Stomach (tissue), 8 donors: ENCODE measurements at regions not wholly inside any gene's neighbourhood (a gene's known extent, or its start where the extent isn't known, plus 50 kb on each side); places are given as distances from the start of the nearest gene placed in this dataset.

Experiments
- DNase-seq, 2 donors: peaks; one replicate each; pipeline versions ENCODE4 v3.0.0 to v3.0.0-alpha.2; 2013 to 2019
- H3K27ac ChIP-seq, 5 donors: fragments of 200-600 bp in 4 of 5; sonication (generic) in 4 of 5; one replicate each; pipeline ENCODE4 v1.5.1; 2013 to 2019; ENCODE audit warnings: mild to moderate bottlenecking in 1 of 5, moderate library complexity in 1 of 5
- H3K27me3 ChIP-seq, 3 donors: fragments of 200-600 bp; sonication (generic); one replicate each; pipeline ENCODE4 v1.5.1; 2017 to 2019; ENCODE audit warnings: mixed run types in 1 of 3
- H3K36me3 ChIP-seq, 4 donors: fragments of 200-600 bp; sonication (generic); 1 replicate in 3 of 4; 2 replicates in 1 of 4; pipeline ENCODE4 v1.5.1; 2016 to 2019
- H3K4me1 ChIP-seq, 4 donors: fragments of 200-600 bp; sonication (generic); one replicate each; pipeline ENCODE4 v1.5.1; 2016 to 2019
- H3K4me3 ChIP-seq, 4 donors: fragments of 200-600 bp; sonication (generic) in 3 of 4; one replicate each; pipeline ENCODE4 v1.5.1; 2016 to 2019; ENCODE audit warnings: mild to moderate bottlenecking in 1 of 4
- H3K9me3 ChIP-seq, 4 donors: fragments of 200-600 bp; sonication (generic); one replicate each; pipeline ENCODE4 v1.5.1; 2016 to 2019
- EP300 ChIP-seq: sonication (generic); formaldehyde crosslinking; IDR thresholded peaks from one replicate; pipeline ENCODE4 v1.6.1; 2017; ENCODE audit warnings: antibody characterized with exemption
- POLR2A ChIP-seq, 4 donors: fragments of 450-650 bp; IDR thresholded peaks; one replicate each; pipeline ENCODE4 v1.6.1; 2016; ENCODE audit warnings: antibody characterized with exemption in 4 of 4, control low read depth in 2 of 4, mild to moderate bottlenecking in 1 of 4, moderate library complexity in 1 of 4
- POLR2AphosphoS5 ChIP-seq, 3 donors: sonication (generic); formaldehyde crosslinking; IDR thresholded peaks; one replicate each; pipeline ENCODE4 v1.6.1; 2016; ENCODE audit warnings: antibody characterized with exemption in 3 of 3
- WGBS, 5 donors: extraction: QIAGEN DNeasy Blood & Tissue Kit in 3 of 5; methylation state at CpG; one replicate each; pipeline versions ENCODE4 v1.1.5 to v1.1.7; 2013 to 2018; 5-methylcytosine and 5-hydroxymethylcytosine counted together
- intact Hi-C: fragments of 100-400 bp; cut with DNase I; formaldehyde crosslinking; loops from one replicate; pipeline ENCODE4 v1.15.1; 2023; ENCODE audit warnings: low total_unique reads
- TF ChIP-seq, protein P1 (sequence below), 7 experiments: fragments of 450-650 bp in 4 of 7; fragments of 200-600 bp in 3 of 7; sonication (generic) in 3 of 7; IDR thresholded peaks; one replicate each; pipeline ENCODE4 v1.5.1; 2016 to 2019; ENCODE audit warnings: antibody characterized with exemption in 7 of 7, control low read depth in 2 of 7, mild to moderate bottlenecking in 1 of 7
- donor health status: healthy with polysubstance abuse.
- donor health status: Bipolar disorder and iron deficiency.
- donor health status: healthy.

DNA sequence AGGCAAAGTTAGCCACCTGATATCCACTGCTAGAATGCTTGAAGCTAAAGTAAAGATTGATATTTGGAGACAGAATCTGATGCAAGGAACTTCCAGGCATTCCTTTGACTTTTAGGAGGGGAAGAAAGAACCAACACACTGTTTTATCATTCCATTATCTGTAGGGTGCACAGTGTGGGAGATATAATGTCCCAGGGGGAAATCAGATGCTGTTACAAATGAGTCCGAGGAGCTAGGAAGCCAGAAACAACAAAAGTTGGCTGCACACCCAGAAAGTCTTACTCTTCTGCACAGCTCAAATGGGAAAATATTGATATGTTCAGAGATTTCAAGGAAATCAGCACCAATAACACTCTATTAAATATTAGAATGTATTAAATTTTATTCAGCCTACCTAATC lies 113.6 kb upstream of the ROBO1 start:
- TF ChIP-seq POLR2A (IDR thresholded peaks at IDR 0.05) (no peak), EP300 (no peak), POLR2AphosphoS5 (IDR thresholded peaks at IDR 0.05) (no peak)
- TF ChIP-seq, protein P1, sequence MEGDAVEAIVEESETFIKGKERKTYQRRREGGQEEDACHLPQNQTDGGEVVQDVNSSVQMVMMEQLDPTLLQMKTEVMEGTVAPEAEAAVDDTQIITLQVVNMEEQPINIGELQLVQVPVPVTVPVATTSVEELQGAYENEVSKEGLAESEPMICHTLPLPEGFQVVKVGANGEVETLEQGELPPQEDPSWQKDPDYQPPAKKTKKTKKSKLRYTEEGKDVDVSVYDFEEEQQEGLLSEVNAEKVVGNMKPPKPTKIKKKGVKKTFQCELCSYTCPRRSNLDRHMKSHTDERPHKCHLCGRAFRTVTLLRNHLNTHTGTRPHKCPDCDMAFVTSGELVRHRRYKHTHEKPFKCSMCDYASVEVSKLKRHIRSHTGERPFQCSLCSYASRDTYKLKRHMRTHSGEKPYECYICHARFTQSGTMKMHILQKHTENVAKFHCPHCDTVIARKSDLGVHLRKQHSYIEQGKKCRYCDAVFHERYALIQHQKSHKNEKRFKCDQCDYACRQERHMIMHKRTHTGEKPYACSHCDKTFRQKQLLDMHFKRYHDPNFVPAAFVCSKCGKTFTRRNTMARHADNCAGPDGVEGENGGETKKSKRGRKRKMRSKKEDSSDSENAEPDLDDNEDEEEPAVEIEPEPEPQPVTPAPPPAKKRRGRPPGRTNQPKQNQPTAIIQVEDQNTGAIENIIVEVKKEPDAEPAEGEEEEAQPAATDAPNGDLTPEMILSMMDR (IDR thresholded peaks at IDR 0.05): no peak
- DNase-seq: no peak
- H3K27me3 ChIP-seq: no peaks in the 10 kb centered on the region
- no peak overlapping the region for H3K27ac ChIP-seq
- H3K36me3 ChIP-seq: no peaks in the 10 kb centered on the region
- intact Hi-C loops: no loop called here
- H3K9me3 ChIP-seq: peaks cover 0 to 12% (median 7%) of the 10 kb centered on the region in 4 donors
- WGBS, 5 donors: 50 to 68% (median 57%) methylated on average over 1 of the region's 1 CpG
- no peak overlapping the region for H3K4me3 ChIP-seq
- H3K4me1 ChIP-seq: no peaks in the 10 kb centered on the region

DNA sequence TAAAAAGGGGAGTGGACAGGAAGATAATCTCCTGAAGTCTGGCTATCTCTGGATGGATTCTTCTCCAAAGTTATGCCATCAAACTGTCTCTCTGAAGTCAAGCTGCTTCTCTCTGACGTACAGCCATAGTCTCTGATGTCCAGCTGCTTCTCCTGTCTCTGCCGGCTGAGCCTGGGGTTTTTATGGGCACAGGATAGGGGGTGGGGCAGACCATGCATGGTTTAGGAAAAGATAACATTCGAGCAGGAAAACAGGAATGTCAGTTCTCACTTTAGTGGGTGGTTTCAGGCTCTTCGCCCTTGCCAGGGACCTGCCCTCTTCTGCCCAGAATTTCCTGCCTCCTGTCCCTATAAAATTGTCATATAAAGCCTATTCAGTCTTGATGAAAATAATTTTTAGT lies 110.9 kb upstream of the ROBO1 start:
- Histone ChIP-seq H3K9me3 (peaks cover 0 to 12% (median 7%) of the 10 kb centered on the region in 4 donors), H3K36me3 (no peaks in the 10 kb centered on the region), H3K27ac (no peak overlapping the region), H3K4me3 (no peak overlapping the region), H3K27me3 (no peaks in the 10 kb centered on the region), H3K4me1 (no peaks in the 10 kb centered on the region)
- DNase-seq: no peak
- intact Hi-C loops: no loop called here
- TF ChIP-seq, protein P1 (IDR thresholded peaks at IDR 0.05): no peak
- TF ChIP-seq POLR2AphosphoS5 (IDR thresholded peaks at IDR 0.05) (no peak), EP300 (no peak), POLR2A (IDR thresholded peaks at IDR 0.05) (no peak)
- WGBS, 5 donors: 72 to 85% (median 84%) methylated on average over 4 of the region's 4 CpGs

DNA sequence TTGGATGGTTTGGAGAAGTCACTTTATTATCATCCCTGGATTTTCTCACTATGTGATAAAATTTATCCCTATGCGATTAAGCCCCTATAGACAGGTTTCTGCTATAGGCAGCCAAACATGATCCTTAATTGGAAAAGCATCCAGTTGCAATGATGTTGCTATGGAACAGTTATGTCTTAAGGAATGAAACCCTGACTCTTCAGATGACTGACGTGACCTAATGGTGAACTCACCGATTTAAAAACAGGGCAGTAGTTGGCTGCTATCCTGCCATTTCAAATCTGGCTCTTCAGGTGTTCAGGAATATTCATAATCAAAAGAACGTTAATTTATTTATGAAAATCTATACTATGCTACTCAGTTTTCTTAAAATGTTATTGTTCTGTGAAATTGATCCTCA lies 106.8 kb upstream of the ROBO1 start:
- 80 to 89% (median 84%) methylated on average over 4 of the region's 4 CpGs for WGBS, 5 donors
- no peak for TF ChIP-seq POLR2A (IDR thresholded peaks at IDR 0.05)
- no peak overlapping the region for H3K27ac ChIP-seq
- no peaks in the 10 kb centered on the region for H3K4me1 ChIP-seq
- intact Hi-C loops: no loop called here
- H3K4me3 ChIP-seq: no peak overlapping the region
- DNase-seq: no peak
- peaks cover 0 to 12% (median 7%) of the 10 kb centered on the region in 4 donors for H3K9me3 ChIP-seq
- no peaks in the 10 kb centered on the region for H3K36me3 ChIP-seq
- no peaks in the 10 kb centered on the region for H3K27me3 ChIP-seq

DNA sequence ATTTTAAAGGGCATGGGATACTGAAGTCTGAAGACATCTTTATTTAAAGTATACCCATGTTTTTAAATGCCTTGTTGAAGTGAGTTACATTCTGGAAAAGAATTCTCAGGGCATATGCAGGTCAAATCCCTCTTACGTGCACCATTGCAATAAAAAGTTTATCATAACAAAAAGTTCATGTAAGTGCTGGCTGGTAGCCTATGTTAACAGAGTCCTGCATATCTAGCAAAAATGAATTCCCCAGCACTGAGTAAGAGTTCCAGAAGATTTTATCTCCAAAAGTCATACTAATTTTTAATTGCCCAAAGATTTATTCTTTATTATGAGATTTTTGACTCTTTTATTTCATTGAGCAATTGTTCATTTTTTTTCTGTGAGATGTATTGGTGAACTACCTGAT lies 104.7 kb upstream of the ROBO1 start:
- WGBS, 5 donors: 8 to 28% (median 18%) methylated on average over 1 of the region's 1 CpG
- TF ChIP-seq EP300: no peak
- no peak for TF ChIP-seq POLR2AphosphoS5 (IDR thresholded peaks at IDR 0.05)
- no peak for TF ChIP-seq POLR2A (IDR thresholded peaks at IDR 0.05)
- TF ChIP-seq, protein P1 (IDR thresholded peaks at IDR 0.05): no peak

DNA sequence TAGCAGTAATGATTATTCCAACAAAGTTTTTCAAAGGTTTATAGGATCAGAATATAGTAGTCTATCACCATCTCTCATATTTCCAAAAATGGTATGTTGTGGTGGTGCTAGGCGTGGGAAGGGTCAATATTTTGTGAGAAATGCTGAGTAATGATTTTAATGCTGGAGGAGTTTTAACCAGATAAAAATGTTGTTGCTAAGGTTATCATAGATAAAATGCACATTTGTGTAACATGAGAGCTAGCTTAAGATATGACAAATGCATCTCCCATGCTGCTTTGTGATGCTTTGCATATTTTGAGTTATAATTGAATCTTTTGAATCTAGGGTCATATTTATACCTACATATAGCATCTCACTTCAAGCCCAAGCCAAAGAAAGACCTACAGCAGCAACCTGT lies 103.9 kb upstream of the ROBO1 start:
- DNase-seq: no peak
- no peak overlapping the region for H3K27ac ChIP-seq

More for the DNA sequence above, 104.7 kb upstream of the ROBO1 start:
- intact Hi-C loops: no loop called here
- Histone ChIP-seq H3K9me3 (no peaks in the 10 kb centered on the region), H3K27ac (no peak overlapping the region), H3K4me1 (no peaks in the 10 kb centered on the region), H3K27me3 (no peaks in the 10 kb centered on the region), H3K36me3 (no peaks in the 10 kb centered on the region), H3K4me3 (no peak overlapping the region)
- peak in 1 of 2 donors; percentile 31 for DNase-seq

More for the DNA sequence above, 103.9 kb upstream of the ROBO1 start:
- 52 to 90% (median 56%) methylated on average over 1 of the region's 1 CpG for WGBS, 5 donors
- intact Hi-C loops: no loop called here
- Histone ChIP-seq H3K4me1 (no peaks in the 10 kb centered on the region), H3K36me3 (no peaks in the 10 kb centered on the region), H3K4me3 (no peak overlapping the region), H3K9me3 (no peaks in the 10 kb centered on the region), H3K27me3 (no peaks in the 10 kb centered on the region)
- TF ChIP-seq POLR2A (IDR thresholded peaks at IDR 0.05): no peak
- TF ChIP-seq, protein P1 (IDR thresholded peaks at IDR 0.05): no peak
- TF ChIP-seq POLR2AphosphoS5 (IDR thresholded peaks at IDR 0.05): no peak
- no peak for TF ChIP-seq EP300
